ENCODE measurements at regions not wholly inside any gene's neighbourhood (a gene's known extent, or its start where the extent isn't known, plus 50 kb on each side); places are given as distances from the start of the nearest gene placed in this dataset.

DNA sequence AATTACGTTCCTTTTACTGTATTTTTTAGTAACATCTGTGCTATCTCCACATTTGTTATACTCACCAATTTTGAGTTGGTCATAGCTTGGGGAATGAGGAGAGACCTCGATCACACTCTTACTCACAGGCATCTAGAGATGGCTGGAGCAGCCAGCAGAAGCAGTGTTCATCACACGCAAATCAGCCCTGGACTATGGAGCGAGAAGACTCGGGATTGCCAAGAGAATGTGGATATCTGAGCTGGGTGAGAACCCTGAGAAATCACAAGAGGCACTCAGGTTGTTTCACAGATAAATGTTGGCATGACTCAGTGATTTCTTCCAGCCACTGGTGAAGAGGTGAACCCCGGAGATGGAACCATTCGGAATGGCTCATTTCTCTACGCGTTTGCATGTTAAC is 820.1 kb upstream of the IGFBP3 start:
- no peaks in the 10 kb centered on the region for H3K27me3 ChIP-seq (ENCODE audit: insufficient read depth)
- Mint-ChIP-seq H3K4me1 (peaks cover 23% of the 10 kb centered on the region), H3K4me3 (no peak overlapping the region), H3K27ac (no peak overlapping the region), H3K27me3 (ENCODE audit: insufficient read depth, low read depth, poor library complexity) (peaks cover 7% of the 10 kb centered on the region), H3K36me3 (ENCODE audit: low read depth) (no peaks in the 10 kb centered on the region), H3K9me3 (no peaks in the 10 kb centered on the region)
- DNase-seq (ENCODE audit: low spot score): no peak
- H4K20me1 ChIP-seq (replicated peaks; ENCODE audit: insufficient read depth): no peaks in the 10 kb centered on the region
- H2AFZ ChIP-seq: no peak overlapping the region
- H3K4me3 ChIP-seq: no peak overlapping the region
- H3F3A ChIP-seq (replicated peaks; ENCODE audit: low read depth): no peaks in the 10 kb centered on the region
- peaks cover 13% of the 10 kb centered on the region for H3K4me1 ChIP-seq (ENCODE audit: insufficient read depth)
- H3K27ac ChIP-seq (ENCODE audit: low read depth): no peak overlapping the region
- no peaks in the 10 kb centered on the region for H3K36me3 ChIP-seq (ENCODE audit: insufficient read depth)
- no peak for ATAC-seq
- H3K4me2 ChIP-seq: no peak overlapping the region
- no peaks in the 10 kb centered on the region for H3K9me2 ChIP-seq (ENCODE audit: insufficient read depth)
- no peaks in the 10 kb centered on the region for H3K79me2 ChIP-seq (replicated peaks; ENCODE audit: insufficient read depth)
- TF ChIP-seq JUNB (IDR thresholded peaks at IDR 0.05; ENCODE audit: unreplicated experiment) (no peak), ZNF331 (CRISPR knock-in tag; IDR thresholded peaks at IDR 0.05; ENCODE audit: low read depth) (no peak), REST (IDR thresholded peaks at IDR 0.05; ENCODE audit: unreplicated experiment) (no peak), CTCF (conservative IDR thresholded peaks at IDR 0.05; ENCODE audit: low read depth in 2 of 2) (no peak), EZH2 (IDR thresholded peaks at IDR 0.05; ENCODE audit: low read depth, unreplicated experiment) (no peak), CREB1 (CRISPR knock-in tag; IDR thresholded peaks at IDR 0.05; ENCODE audit: low read depth) (no peak), POLR2AphosphoS5 (IDR thresholded peaks at IDR 0.05; ENCODE audit: low read depth) (no peak), NANOG (IDR thresholded peaks at IDR 0.05; ENCODE audit: borderline replicate concordance) (no peak)
- TF ChIP-seq, protein P1, sequence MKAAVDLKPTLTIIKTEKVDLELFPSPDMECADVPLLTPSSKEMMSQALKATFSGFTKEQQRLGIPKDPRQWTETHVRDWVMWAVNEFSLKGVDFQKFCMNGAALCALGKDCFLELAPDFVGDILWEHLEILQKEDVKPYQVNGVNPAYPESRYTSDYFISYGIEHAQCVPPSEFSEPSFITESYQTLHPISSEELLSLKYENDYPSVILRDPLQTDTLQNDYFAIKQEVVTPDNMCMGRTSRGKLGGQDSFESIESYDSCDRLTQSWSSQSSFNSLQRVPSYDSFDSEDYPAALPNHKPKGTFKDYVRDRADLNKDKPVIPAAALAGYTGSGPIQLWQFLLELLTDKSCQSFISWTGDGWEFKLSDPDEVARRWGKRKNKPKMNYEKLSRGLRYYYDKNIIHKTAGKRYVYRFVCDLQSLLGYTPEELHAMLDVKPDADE (IDR thresholded peaks at IDR 0.05): no peak
